ENCODE measurements at regions not wholly inside any gene's neighbourhood (a gene's known extent, or its start where the extent isn't known, plus 50 kb on each side); places are given as distances from the start of the nearest gene placed in this dataset.

DNA sequence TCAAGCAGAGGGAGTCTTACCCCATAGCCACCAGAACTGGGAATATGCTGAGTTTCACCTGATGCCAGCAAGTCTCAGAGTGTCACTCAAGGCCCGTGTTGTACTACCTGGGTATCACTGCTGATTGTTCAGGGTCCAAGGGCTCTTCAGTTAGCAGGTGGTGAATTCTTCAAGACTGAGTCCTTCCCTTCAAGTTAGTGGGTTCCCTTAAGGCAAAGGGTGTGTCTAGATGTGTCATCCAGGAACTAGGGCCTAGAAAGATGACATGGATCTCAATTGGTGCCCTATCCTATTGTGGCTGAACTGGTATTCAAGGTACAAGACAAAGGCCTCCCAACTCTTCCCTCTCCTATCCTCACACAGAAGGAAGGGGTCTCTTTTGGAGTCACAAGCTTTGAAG, 159.9 kb upstream of the DIPK2B start:
- no peak for DNase-seq

- DNase-seq = no peak
These were observed 157.7 kb upstream of the DIPK2B start for GRCh38 chrX:45358392-45358791.

DNA sequence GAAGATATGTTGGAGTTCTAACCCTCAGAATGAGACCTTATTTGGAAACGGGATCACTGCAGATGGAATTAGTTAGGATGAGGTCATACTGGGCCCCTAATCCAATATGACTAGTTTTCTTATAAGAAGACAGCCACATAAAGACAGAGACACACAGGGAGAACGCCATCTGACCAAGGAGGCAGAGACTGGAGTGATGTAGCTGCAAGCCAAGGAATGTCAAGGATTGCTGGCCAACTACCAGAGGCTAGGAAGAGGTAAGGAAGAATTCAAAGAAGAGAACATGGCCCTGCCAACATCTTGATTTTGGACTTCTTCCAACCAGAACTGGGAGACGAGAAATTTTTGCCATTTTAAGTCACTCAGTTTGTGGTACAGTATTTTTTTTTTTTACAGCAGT, 152.8 kb upstream of the DIPK2B start:
- DNase-seq = no peak

DNA sequence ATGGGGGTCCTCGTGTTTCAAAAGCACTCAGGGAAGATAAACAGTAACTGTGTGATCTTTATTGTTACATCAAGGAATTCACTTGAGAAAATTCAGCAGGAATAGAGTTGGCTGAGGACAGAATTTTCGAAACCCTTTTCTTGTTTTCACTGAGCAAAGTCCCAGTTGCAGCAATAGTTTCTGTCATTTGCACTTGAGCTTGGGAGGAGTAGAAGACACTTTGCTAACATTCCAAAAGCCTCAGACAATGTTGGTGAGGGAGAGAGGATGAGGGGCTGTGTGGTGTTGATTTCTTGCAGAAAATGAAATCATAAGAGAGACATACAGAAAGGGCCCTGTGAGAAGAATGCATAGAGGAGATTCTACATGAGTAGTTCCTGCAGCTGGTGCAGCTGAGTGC, 151.9 kb upstream of the DIPK2B start:
- no peak for DNase-seq

GRCh38 chrX:45351478-45351877, 150.8 kb upstream of the DIPK2B start:
- DNase-seq = no peak

- DNase-seq = no peak
These were observed 147.6 kb upstream of the DIPK2B start for GRCh38 chrX:45348296-45348695.

DNA sequence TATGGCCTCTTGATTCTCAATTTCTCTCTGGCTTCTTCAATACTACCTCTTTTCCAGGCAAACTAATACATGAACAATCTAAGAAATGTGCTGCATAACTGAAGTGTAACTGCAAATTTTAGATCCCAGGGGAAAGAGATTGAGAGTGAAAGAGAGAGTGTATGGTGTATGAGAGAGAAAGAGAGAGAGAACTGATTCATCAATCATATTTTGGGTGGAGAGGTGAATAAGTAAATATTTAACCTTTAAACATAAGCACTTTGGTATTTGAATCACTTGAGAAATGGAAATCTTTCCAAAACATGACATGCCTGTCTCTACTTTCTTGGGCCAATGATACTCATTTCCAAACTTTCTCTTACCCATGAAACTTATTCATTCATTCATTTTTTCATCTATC, 147.2 kb upstream of the DIPK2B start:
- no peak for DNase-seq

GRCh38 chrX:45344594-45344993, 143.9 kb upstream of the DIPK2B start:
- DNase-seq = no peak

- no peak for DNase-seq
These were observed 128.5 kb upstream of the DIPK2B start for GRCh38 chrX:45329217-45329616.

- DNase-seq = peak; percentile 80
These were observed 124.3 kb upstream of the DIPK2B start for GRCh38 chrX:45324941-45325340.

DNA sequence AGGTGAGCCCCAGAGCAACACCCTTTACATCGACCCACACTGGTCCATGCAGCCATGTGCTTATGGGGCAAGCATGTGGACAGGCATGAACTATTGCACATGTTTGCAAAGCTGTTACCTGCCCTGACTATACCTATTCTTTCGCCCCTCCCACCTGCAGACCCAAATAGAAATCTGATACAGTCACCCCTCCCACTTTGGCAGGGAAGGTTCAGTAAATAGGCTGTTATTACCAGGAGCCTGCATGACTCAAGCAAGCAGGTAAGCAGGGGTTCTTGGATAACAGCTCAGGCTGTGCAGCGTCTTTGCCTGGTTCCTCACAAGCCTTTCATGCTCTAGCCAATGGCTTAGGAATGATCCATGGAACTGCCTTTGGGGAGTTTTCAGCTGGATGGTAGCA, 122.7 kb upstream of the DIPK2B start:
- DNase-seq = no peak

DNA sequence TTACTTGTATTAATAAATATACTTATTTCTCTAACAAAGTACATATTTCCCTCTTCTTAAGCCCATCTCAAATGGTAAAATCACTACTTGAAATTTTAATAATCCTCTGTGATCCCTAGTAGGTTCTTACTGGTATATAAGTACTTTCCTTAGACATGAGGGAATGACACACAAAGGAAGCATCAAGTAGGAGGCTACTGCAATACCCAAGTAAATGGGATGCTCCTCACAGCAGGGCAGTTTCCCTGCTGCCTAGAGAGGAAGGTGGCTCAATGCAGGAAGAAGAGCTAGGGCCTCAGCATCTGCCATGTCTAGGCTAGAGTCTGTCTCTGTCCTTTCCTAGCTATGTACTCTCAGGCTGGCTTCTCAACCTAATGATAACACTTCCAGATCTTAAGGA, 122.1 kb upstream of the DIPK2B start:
- DNase-seq = peak; percentile 19

- peak; percentile 83 for DNase-seq
These were observed 121.7 kb upstream of the DIPK2B start for GRCh38 chrX:45322382-45322781.

GRCh38 chrX:45320191-45320590, 119.5 kb upstream of the DIPK2B start:
- peak; percentile 52 for DNase-seq

DNA sequence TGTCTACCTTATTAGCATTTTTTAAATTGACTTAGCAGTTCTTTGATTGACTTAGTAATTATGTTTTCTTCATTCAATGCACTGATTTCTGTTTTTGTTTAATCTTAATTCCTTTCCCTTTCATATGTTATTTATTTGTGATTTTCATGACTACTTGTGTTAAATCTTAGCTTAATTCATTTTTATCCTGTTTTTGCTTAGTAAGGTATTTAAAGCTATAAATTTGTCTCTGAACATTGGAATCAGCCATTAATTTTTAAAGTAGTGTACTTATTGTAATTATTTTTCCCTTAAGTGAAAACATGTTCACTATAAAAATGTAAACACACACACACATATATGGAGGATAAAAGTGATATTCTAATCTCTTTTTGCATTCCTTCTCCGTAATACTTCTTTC, 109.1 kb upstream of the DIPK2B start:
- DNase-seq = no peak

- DNase-seq = no peak
These were observed 108.4 kb upstream of the DIPK2B start for GRCh38 chrX:45309096-45309495.

GRCh38 chrX:45306794-45307193, 106.1 kb upstream of the DIPK2B start:
- no peak for DNase-seq

DNA sequence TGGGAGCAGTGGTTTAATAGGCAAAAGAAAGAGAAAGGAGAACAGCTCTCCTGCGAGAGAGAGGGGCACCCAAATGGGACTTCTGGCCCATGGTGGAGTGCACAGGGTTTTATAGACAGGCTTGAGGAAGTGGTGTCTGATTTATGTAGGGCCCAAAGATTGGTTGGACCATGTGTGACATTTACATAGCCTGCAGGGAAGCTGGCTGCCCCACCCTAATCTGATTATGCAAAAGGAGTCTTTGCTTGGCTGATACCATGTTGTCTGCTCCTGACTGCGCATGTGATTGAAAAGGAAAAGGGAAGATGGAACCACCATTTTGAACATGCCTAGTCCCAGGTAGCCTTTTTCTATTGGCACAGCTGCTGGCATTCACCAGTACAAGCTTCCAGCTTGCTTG, 100.0 kb upstream of the DIPK2B start:
- no peak for DNase-seq

DNA sequence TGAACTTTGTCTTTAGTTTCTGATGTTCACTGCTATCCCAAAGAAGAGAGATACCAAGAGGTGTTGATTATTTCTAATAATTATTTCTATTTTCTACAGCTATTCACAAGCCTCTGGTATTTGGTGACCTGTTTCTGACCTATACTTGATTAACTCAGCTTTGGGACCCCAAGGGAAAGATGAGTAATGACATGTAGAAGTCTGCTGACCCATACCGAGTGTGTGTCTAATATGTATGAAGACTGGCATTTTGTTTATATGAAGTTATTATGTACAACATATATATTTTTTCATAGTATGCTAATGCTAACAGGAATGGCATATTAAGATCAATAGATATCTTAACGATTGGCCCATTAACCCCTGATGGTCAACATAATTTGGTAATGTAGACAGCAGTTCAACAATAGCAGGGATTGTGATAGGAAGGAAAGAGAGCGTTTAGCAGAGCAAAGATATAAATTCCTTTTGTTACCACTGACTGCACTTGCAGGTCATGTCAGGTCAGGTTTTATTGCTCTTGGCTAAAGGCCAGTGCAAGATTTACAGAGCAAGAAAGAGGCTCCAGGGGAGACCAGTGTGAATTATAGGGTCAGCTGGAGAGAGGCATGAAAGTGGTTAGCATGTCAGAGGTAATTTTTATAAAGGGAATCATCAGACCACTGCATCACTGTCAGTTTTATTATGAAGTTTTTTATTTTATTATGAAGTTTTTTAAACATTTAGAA, 94.7 kb upstream of the DIPK2B start:
- peak; percentile 65 for DNase-seq

GRCh38 chrX:45274576-45274975, 73.9 kb upstream of the DIPK2B start:
- DNase-seq = no peak

GRCh38 chrX:45267007-45267406, 66.3 kb upstream of the DIPK2B start:
- DNase-seq = no peak

- peak; percentile 25 for DNase-seq
These were observed 65.8 kb upstream of the DIPK2B start for GRCh38 chrX:45266456-45266855.

DNA sequence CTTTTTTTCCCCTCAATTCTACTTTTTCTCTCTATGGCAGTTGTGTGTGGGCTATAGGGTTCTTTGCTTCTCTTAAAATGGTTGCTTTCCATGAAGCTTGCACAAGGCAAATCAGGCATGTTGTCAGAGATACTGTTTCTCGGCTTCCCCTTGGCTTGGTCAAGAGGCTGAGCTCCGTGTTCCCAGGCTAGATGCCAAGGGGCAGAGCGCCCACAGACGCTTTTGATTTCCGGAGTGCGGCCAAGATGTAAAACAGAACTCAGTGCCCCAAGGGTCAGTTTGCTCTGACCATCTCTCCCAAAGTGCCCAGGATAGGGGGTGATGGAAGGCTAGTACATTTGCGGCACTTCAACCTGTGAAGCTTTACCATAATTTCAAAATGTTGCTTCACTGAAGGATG, 64.2 kb upstream of the DIPK2B start:
- DNase-seq = no peak

DNA sequence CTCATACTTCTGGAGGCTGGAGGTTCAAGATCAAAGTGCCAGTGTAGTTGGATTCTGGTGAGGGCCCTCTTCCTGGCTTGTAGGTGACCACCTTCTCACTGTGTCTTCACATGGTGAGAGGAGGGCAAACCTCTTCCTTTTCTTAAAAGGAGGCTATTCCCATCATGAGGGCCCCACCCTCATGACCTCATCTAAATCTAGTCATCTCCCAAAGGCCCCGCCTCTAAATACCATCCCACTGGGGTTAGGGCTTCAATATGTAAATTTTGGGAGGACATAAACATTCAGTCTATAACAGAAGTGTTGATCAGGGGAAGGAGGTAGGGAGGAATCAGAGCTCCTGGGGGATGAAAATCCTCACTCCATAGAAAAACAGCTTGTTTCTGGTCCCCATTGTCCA, 60.8 kb upstream of the DIPK2B start:
- no peak for DNase-seq

- no peak for DNase-seq
These were observed 60.3 kb upstream of the DIPK2B start for GRCh38 chrX:45261005-45261404.

Measured in dermis blood vessel endothelial cell (primary cell).